ENCODE measurements at regions not wholly inside any gene's neighbourhood (a gene's known extent, or its start where the extent isn't known, plus 50 kb on each side); places are given as distances from the start of the nearest gene placed in this dataset.

GRCh38 chr7:18191862-18192625 lies 164.4 kb upstream of the PRPS1L1 start:
- no peak overlapping the region for H3K4me3 ChIP-seq (ENCODE audit: low read length)
- no peak for DNase-seq (ENCODE audit: low read depth, low spot score)

GRCh38 chr7:18194616-18195015 lies 167.0 kb upstream of the PRPS1L1 start:
- DNase-seq (ENCODE audit: low read depth, low spot score): no peak

GRCh38 chr7:18196638-18197037 lies 169.0 kb upstream of the PRPS1L1 start:
- DNase-seq (ENCODE audit: low read depth, low spot score): no peak
- H3K4me3 ChIP-seq (ENCODE audit: low read length): no peak overlapping the region

More at GRCh38 chr7:18194616-18195015, 167.0 kb upstream of the PRPS1L1 start:
- no peak overlapping the region for H3K4me3 ChIP-seq (ENCODE audit: low read length)

- no peak overlapping the region for H3K4me3 ChIP-seq (ENCODE audit: low read length)
- DNase-seq (ENCODE audit: low read depth, low spot score): no peak
Measured at GRCh38 chr7:18198868-18199267, 171.2 kb upstream of the PRPS1L1 start.

GRCh38 chr7:18200266-18200665 lies 172.6 kb upstream of the PRPS1L1 start:
- no peak overlapping the region for H3K4me3 ChIP-seq (ENCODE audit: low read length)
- DNase-seq (ENCODE audit: low read depth, low spot score): no peak

GRCh38 chr7:18200855-18201254 lies 173.2 kb upstream of the PRPS1L1 start:
- no peak for DNase-seq (ENCODE audit: low read depth, low spot score)
- H3K4me3 ChIP-seq (ENCODE audit: low read length): no peak overlapping the region

GRCh38 chr7:18201350-18201749 lies 173.7 kb upstream of the PRPS1L1 start:
- no peak for DNase-seq (ENCODE audit: low read depth, low spot score)

GRCh38 chr7:18202315-18203045 lies 174.8 kb upstream of the PRPS1L1 start:
- DNase-seq (ENCODE audit: low read depth, low spot score): no peak
- H3K4me3 ChIP-seq (ENCODE audit: low read length): no peak overlapping the region

More at GRCh38 chr7:18201350-18201749, 173.7 kb upstream of the PRPS1L1 start:
- no peak overlapping the region for H3K4me3 ChIP-seq (ENCODE audit: low read length)

- no peak overlapping the region for H3K4me3 ChIP-seq (ENCODE audit: low read length)
- no peak for DNase-seq (ENCODE audit: low read depth, low spot score)
Measured at GRCh38 chr7:18206331-18206730, 178.7 kb upstream of the PRPS1L1 start.

GRCh38 chr7:18208921-18209320 lies 181.3 kb upstream of the PRPS1L1 start:
- no peak overlapping the region for H3K4me3 ChIP-seq (ENCODE audit: low read length)
- no peak for DNase-seq (ENCODE audit: low read depth, low spot score)

GRCh38 chr7:18210377-18210776 lies 182.7 kb upstream of the PRPS1L1 start:
- no peak overlapping the region for H3K4me3 ChIP-seq (ENCODE audit: low read length)
- no peak for DNase-seq (ENCODE audit: low read depth, low spot score)

- DNase-seq (ENCODE audit: low read depth, low spot score): no peak
Measured at GRCh38 chr7:18210788-18211187, 183.1 kb upstream of the PRPS1L1 start.

GRCh38 chr7:18212308-18212707 lies 184.7 kb upstream of the PRPS1L1 start:
- DNase-seq (ENCODE audit: low read depth, low spot score): no peak
- no peak overlapping the region for H3K4me3 ChIP-seq (ENCODE audit: low read length)

More at GRCh38 chr7:18210788-18211187, 183.1 kb upstream of the PRPS1L1 start:
- H3K4me3 ChIP-seq (ENCODE audit: low read length): no peak overlapping the region

- no peak overlapping the region for H3K4me3 ChIP-seq (ENCODE audit: low read length)
- no peak for DNase-seq (ENCODE audit: low read depth, low spot score)
Measured at GRCh38 chr7:18212758-18213157, 185.1 kb upstream of the PRPS1L1 start.

- H3K4me3 ChIP-seq (ENCODE audit: low read length): no peak overlapping the region
- DNase-seq (ENCODE audit: low read depth, low spot score): no peak
Measured at GRCh38 chr7:18213652-18214051, 186.0 kb upstream of the PRPS1L1 start.

- DNase-seq (ENCODE audit: low read depth, low spot score): no peak
Measured at GRCh38 chr7:18216270-18216669, 188.6 kb upstream of the PRPS1L1 start.

GRCh38 chr7:18221377-18222293 lies 194.0 kb upstream of the PRPS1L1 start:
- no peak overlapping the region for H3K4me3 ChIP-seq (ENCODE audit: low read length)
- DNase-seq (ENCODE audit: low read depth, low spot score): no peak

More at GRCh38 chr7:18216270-18216669, 188.6 kb upstream of the PRPS1L1 start:
- no peak overlapping the region for H3K4me3 ChIP-seq (ENCODE audit: low read length)

GRCh38 chr7:18222636-18223035 lies 195.0 kb upstream of the PRPS1L1 start:
- no peak overlapping the region for H3K4me3 ChIP-seq (ENCODE audit: low read length)
- DNase-seq (ENCODE audit: low read depth, low spot score): no peak

GRCh38 chr7:18224138-18224537 lies 196.5 kb upstream of the PRPS1L1 start:
- DNase-seq (ENCODE audit: low read depth, low spot score): no peak
- H3K4me3 ChIP-seq (ENCODE audit: low read length): no peak overlapping the region
